Hepatocyte (in vitro differentiated cells): ENCODE measurements at regions not wholly inside any gene's neighbourhood (a gene's known extent, or its start where the extent isn't known, plus 50 kb on each side); places are given as distances from the start of the nearest gene placed in this dataset.
A peak's percentile ranks its signal among the peaks of the same experiment; 100 is the strongest.

Source experiments
- CTCF ChIP-seq: fragments of 200-600 bp; sonication (generic); IDR thresholded peaks from 2 replicates; pipeline ENCODE4 v1.5.1; 2016; ENCODE audit warnings: antibody characterized with exemption, mild to moderate bottlenecking; ENCODE audit not compliant: poor library complexity
- EZH2phosphoT487 ChIP-seq: fragments of 200-600 bp; sonication (generic); IDR thresholded peaks from one replicate; pipeline ENCODE4 v1.6.1; 2018; ENCODE audit warnings: antibody characterized with exemption, mild to moderate bottlenecking, low read depth, moderate library complexity; ENCODE audit not compliant: unreplicated experiment, severe bottlenecking

- peak; percentile 83 for TF ChIP-seq CTCF
- TF ChIP-seq EZH2phosphoT487 = no peak
Observed at GRCh38 chr22:35154937-35155387, 89.0 kb downstream of the ISX start.
